Calu3 (cell line): ENCODE measurements at regions not wholly inside any gene's neighbourhood (a gene's known extent, or its start where the extent isn't known, plus 50 kb on each side); places are given as distances from the start of the nearest gene placed in this dataset.
"Not testable (repeated sequence)": the region's sequence is repeated elsewhere in the genome, so short reads cannot be mapped to it uniquely, and the experiment has no call there.

Experiments used
- BruUV-seq: library from RNA; stranded (reverse); fragments of 400-500 nt; replicated peaks from 2 replicates; lab custom pipeline; 2021; lab: Mats Ljungman, UMichigan
- CTCF ChIA-PET: fragments of 300-600 bp; sonication (Branson Sonifier 250); formaldehyde crosslinking; loops from one replicate; lab custom pipeline; 2022; ENCODE audit warnings: antibody characterized with exemption; lab: Charles Lee
- DNase-seq: peaks from one replicate; pipeline ENCODE4 v3.0.0; 2022
- H3K27ac Mint-ChIP-seq: one replicate; pipeline ENCODE4 v1.8.0; 2022; ENCODE audit warnings: mixed read lengths; ENCODE audit not compliant: unreplicated experiment
- H3K27me3 Mint-ChIP-seq: one replicate; pipeline ENCODE4 v1.8.0; 2022; ENCODE audit warnings: mixed read lengths; ENCODE audit not compliant: unreplicated experiment
- H3K36me3 Mint-ChIP-seq: one replicate; pipeline ENCODE4 v1.8.0; 2022; ENCODE audit warnings: mild to moderate bottlenecking, moderate library complexity, mixed read lengths; ENCODE audit not compliant: insufficient read depth, unreplicated experiment
- H3K4me1 Mint-ChIP-seq: one replicate; pipeline ENCODE4 v1.8.0; 2022; ENCODE audit warnings: mild to moderate bottlenecking, low read depth, mixed read lengths; ENCODE audit not compliant: unreplicated experiment
- H3K4me3 Mint-ChIP-seq: one replicate; pipeline ENCODE4 v1.8.0; 2022; ENCODE audit warnings: mild to moderate bottlenecking, low read depth, moderate library complexity, mixed read lengths; ENCODE audit not compliant: unreplicated experiment
- H3K9me3 Mint-ChIP-seq: one replicate; pipeline ENCODE4 v1.8.0; 2022; ENCODE audit warnings: low read depth, mixed read lengths; ENCODE audit not compliant: unreplicated experiment
- intact Hi-C: fragments of 100-400 bp; cut with micrococcal nuclease; formaldehyde crosslinking; loops from one replicate; pipeline ENCODE4 v1.10.0; 2022; ENCODE audit not compliant: unreplicated experiment
- TF ChIP-seq, protein P1 (sequence below): fragments of 200-600 bp; IDR thresholded peaks from one replicate; pipeline ENCODE4 v1.8.0; 2022; ENCODE audit warnings: antibody characterized with exemption; ENCODE audit not compliant: unreplicated experiment

DNA sequence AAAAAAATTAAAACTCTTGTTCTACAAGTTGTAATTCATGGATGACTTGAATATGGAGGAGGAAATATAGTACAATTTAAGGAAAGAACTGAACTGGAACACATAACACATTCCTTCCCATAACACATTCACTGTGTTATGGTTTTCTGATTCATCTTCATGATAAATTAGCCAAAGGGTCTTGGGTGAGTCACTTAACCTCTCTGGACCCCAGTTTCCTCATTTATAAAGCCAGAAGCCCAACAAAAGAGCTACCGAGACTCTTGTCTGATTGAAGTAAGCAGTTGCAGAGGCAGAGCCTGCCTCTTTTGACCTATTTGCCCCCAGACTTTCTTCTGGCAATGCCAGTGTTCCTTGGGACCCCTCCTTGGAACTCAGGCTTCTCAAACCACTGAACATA lies 161.9 kb upstream of the KCTD3 start:
- Mint-ChIP-seq H3K27ac (no peak overlapping the region), H3K4me1 (no peaks in the 10 kb centered on the region), H3K4me3 (no peak overlapping the region), H3K27me3 (no peaks in the 10 kb centered on the region), H3K9me3 (no peaks in the 10 kb centered on the region), H3K36me3 (no peaks in the 10 kb centered on the region)
- DNase-seq, result no peak
- intact Hi-C loops, result no loop called here
- BruUV-seq, result no TSS peak
- CTCF ChIA-PET, result no interaction called here
- TF ChIP-seq, protein P1, sequence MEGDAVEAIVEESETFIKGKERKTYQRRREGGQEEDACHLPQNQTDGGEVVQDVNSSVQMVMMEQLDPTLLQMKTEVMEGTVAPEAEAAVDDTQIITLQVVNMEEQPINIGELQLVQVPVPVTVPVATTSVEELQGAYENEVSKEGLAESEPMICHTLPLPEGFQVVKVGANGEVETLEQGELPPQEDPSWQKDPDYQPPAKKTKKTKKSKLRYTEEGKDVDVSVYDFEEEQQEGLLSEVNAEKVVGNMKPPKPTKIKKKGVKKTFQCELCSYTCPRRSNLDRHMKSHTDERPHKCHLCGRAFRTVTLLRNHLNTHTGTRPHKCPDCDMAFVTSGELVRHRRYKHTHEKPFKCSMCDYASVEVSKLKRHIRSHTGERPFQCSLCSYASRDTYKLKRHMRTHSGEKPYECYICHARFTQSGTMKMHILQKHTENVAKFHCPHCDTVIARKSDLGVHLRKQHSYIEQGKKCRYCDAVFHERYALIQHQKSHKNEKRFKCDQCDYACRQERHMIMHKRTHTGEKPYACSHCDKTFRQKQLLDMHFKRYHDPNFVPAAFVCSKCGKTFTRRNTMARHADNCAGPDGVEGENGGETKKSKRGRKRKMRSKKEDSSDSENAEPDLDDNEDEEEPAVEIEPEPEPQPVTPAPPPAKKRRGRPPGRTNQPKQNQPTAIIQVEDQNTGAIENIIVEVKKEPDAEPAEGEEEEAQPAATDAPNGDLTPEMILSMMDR, result no peak

DNA sequence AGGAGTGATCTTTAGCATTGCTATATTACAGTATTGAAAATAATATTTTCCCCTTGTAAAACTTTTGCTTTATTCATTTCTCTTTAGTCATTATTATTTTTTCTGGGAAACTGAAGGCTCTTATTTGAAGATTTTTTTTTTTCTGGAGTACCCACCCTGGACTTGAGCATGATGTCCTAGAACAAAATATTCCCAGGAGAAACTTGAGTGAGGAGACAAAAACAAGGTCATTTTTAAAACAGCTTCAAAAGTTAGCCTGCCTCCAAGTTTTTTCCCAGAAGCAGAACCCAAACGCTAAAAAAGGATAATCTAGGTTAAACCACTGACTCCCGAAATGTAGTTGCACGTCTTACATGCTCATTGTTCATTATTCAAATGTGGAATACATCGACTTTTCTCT lies 160.2 kb upstream of the KCTD3 start:
- BruUV-seq, result no TSS peak
- H3K4me3 Mint-ChIP-seq, result no peak overlapping the region
- CTCF ChIA-PET, result no interaction called here
- no peaks in the 10 kb centered on the region for H3K36me3 Mint-ChIP-seq
- H3K27me3 Mint-ChIP-seq, result no peaks in the 10 kb centered on the region
- no peak overlapping the region for H3K27ac Mint-ChIP-seq
- TF ChIP-seq, protein P1, result no peak
- no peak for DNase-seq
- H3K4me1 Mint-ChIP-seq, result no peaks in the 10 kb centered on the region
- H3K9me3 Mint-ChIP-seq, result no peaks in the 10 kb centered on the region
- intact Hi-C loops, result no loop called here

DNA sequence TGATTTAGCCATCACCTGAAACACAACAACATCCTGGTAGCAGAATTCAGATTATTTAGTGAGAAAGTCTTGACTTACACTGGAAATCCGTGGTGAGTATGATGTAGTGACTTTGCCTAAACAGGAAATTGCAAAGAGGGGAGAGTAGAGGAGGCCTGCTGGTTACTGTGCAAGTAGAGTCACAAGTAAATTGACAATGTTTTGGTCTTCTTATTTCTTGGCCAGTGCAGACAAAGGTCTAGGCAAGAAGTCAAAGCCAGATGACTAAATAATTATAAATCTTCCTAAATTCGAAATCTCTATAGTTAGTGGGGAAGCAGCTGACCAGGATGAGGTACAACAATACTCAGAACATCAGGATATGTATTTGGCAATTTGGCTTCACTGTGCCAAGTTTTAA lies 159.5 kb upstream of the KCTD3 start:
- BruUV-seq, result no TSS peak
- H3K36me3 Mint-ChIP-seq, result no peaks in the 10 kb centered on the region
- TF ChIP-seq, protein P1, result no peak

DNA sequence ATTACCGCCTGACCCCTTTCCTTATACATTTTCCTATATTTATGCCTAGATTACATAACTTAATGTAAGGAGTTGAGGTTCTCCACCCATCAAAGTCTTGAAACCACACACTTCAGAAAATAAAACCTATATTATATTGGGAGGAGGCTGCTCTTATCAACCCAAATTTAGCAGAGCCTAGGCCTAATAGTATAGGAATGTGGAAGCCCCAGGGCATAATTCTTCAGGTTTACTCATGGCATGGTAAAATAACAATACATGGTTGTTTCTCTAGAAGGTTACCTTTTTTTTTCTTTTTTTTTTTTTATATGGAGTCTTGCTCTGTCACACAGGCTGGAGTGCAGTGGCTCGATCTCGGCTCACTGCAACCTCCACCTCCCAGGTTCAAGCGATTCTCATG lies 157.6 kb upstream of the KCTD3 start:
- H3K4me1 Mint-ChIP-seq, H3K36me3 Mint-ChIP-seq, H3K9me3 Mint-ChIP-seq, H3K27me3 Mint-ChIP-seq, intact Hi-C loops, H3K27ac Mint-ChIP-seq, H3K4me3 Mint-ChIP-seq, CTCF ChIA-PET, BruUV-seq, DNase-seq: not testable (repeated sequence)

More for the DNA sequence above, 159.5 kb upstream of the KCTD3 start:
- Mint-ChIP-seq H3K4me3 (no peak overlapping the region), H3K4me1 (no peaks in the 10 kb centered on the region), H3K9me3 (no peaks in the 10 kb centered on the region), H3K27me3 (no peaks in the 10 kb centered on the region), H3K27ac (no peak overlapping the region)
- DNase-seq, result no peak
- intact Hi-C loops, result no loop called here
- CTCF ChIA-PET, result no interaction called here

DNA sequence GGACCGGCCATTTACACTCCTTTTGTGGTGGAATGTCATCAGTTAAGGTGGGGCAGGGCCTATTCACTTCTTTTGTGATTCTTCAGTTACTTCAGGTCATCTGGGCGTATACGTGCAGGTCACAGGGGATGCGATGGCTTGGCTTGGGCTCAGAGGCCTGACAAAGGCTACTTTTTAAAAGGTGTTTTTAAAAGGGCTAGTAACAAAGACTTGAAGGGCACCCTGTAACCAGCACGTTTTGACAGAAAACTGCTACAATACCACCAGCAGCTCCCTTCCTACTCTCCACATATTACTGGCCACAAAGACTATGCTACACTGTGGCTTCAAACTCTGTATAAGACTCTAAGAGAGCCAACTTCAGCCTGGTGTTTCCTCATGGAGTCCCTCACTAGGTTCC lies 151.6 kb upstream of the KCTD3 start:
- H3K36me3 Mint-ChIP-seq, BruUV-seq, DNase-seq, H3K27ac Mint-ChIP-seq, H3K9me3 Mint-ChIP-seq, H3K4me3 Mint-ChIP-seq, CTCF ChIA-PET, intact Hi-C loops, H3K4me1 Mint-ChIP-seq, H3K27me3 Mint-ChIP-seq: not testable (repeated sequence)
